ENCODE measurements at regions not wholly inside any gene's neighbourhood (a gene's known extent, or its start where the extent isn't known, plus 50 kb on each side); places are given as distances from the start of the nearest gene placed in this dataset.

DNA sequence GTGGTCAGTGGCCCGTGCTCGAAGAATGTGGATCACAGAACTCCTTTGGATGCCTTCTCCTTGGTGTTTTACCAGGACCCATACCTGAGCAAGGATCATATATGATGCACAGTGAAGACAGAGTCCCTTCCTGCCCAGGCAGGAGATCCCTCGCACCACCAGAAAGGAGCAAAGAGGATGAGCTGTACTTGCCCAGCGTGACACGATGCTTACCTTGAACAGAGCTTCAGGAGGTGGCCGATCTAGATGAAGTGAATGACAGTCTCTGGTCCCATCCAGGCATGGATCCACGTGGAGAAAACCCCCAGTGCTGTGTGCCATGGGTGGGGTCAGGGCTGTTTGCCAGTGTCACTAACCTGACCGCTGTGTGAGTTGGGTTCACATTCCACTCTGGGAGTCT is 455.4 kb downstream of the GADD45G start:
- Histone ChIP-seq H3K36me3 (no peaks in the 10 kb centered on the region), H3K4me1 (no peaks in the 10 kb centered on the region), H3K9me3 (no peaks in the 10 kb centered on the region), H3K27ac (no peak overlapping the region), H3K27me3 (no peaks in the 10 kb centered on the region), H3K4me3 (no peak overlapping the region)
- no peak for TF ChIP-seq CTCF (IDR thresholded peaks at IDR 0.05)
- no peak for TF ChIP-seq EP300 (IDR thresholded peaks at IDR 0.05)
- no peak for TF ChIP-seq POLR2A (IDR thresholded peaks at IDR 0.05)
- ATAC-seq (ENCODE audit: low FRiP score in 2 of 2) (no peak), DNase-seq (no peak)
- WGBS, 2 donors, result 84 to 89% methylated on average over 8 of the region's 8 CpGs

DNA sequence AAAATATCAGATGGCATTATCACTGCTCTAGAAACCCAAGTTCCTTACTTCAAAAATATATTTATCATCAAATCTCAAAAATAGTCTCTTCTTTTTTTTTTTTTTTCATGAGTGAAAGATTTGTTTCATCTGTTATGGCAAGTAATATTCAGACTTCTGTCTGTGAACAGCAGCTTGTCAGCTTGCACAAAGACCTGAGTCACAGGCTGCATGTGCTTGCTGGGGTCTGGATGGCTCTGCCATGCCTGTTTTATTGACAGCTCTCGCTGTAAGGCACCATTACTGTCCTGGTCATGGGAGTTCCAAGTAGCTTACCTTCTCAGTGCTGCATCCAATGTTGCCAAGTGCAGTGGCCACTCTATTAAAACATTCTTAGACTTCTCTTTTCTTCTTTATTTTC is 456.4 kb downstream of the GADD45G start:
- Histone ChIP-seq H3K27me3 (no peaks in the 10 kb centered on the region), H3K4me1 (no peaks in the 10 kb centered on the region), H3K27ac (no peak overlapping the region), H3K36me3 (no peaks in the 10 kb centered on the region), H3K9me3 (no peaks in the 10 kb centered on the region), H3K4me3 (no peak overlapping the region)
- ATAC-seq (ENCODE audit: low FRiP score in 2 of 2), result no peak
- DNase-seq, result no peak
- WGBS, 2 donors, result 71 to 79% methylated on average over 1 of the region's 1 CpG
- TF ChIP-seq POLR2AphosphoS5 (IDR thresholded peaks at IDR 0.05), result no peak
- no peak for TF ChIP-seq POLR2A (IDR thresholded peaks at IDR 0.05)
- no peak for TF ChIP-seq CTCF (IDR thresholded peaks at IDR 0.05)
- no peak for TF ChIP-seq EP300 (IDR thresholded peaks at IDR 0.05)

DNA sequence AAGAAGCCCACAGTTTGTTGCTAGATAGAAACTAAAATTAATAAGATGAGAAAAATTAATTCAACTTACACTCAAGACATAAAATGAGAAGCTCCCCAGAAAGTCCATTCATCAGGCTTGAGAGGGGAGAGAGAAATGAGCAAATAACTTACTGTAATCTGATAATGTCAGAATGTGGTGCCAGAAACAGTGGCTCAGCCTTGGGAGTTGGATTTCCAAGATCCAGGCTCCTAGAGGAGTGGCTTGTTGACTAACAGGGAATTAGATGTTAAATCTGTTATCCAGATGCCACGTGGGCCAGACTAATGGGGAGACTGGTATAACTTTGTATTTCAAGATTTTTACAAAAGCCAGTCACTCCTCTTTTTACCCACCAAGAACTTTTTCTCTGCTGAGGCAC is 458.2 kb downstream of the GADD45G start:
- Histone ChIP-seq H3K27ac (no peak overlapping the region), H3K4me3 (no peak overlapping the region), H3K27me3 (no peaks in the 10 kb centered on the region), H3K4me1 (no peaks in the 10 kb centered on the region), H3K9me3 (no peaks in the 10 kb centered on the region), H3K36me3 (no peaks in the 10 kb centered on the region)
- no peak for TF ChIP-seq EP300 (IDR thresholded peaks at IDR 0.05)
- no peak for TF ChIP-seq POLR2AphosphoS5 (IDR thresholded peaks at IDR 0.05)
- TF ChIP-seq CTCF (IDR thresholded peaks at IDR 0.05), result no peak
- no peak for TF ChIP-seq POLR2A (IDR thresholded peaks at IDR 0.05)
- 67% methylated on average over 1 of the region's 1 CpG for WGBS, 2 donors
- ATAC-seq (ENCODE audit: low FRiP score in 2 of 2), result no peak
- DNase-seq, result no peak

DNA sequence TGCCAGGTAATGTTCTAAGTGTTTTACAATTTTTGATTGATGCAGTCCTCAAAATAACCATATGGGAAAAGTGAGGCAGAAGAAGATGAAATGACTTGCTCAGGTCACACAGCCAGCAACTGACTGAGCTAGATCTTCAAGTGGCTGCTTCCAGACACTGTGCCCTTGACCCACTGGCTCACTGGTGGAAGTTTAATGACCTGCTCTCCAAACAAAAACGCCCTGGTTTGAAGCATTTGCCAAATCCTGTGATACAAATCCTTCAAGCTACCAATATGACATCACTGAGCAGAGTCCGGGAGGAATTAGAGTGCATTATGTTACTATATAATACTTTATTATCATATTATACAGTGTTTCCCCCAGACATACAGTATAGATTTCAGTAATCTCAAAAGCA is 459.4 kb downstream of the GADD45G start:
- no peak for ATAC-seq (ENCODE audit: low FRiP score in 2 of 2)
- Histone ChIP-seq H3K36me3 (no peaks in the 10 kb centered on the region), H3K9me3 (no peaks in the 10 kb centered on the region), H3K4me1 (no peaks in the 10 kb centered on the region), H3K4me3 (no peak overlapping the region), H3K27me3 (no peaks in the 10 kb centered on the region), H3K27ac (no peak overlapping the region)
- TF ChIP-seq EP300 (IDR thresholded peaks at IDR 0.05) (no peak), CTCF (IDR thresholded peaks at IDR 0.05) (no peak), POLR2AphosphoS5 (IDR thresholded peaks at IDR 0.05) (no peak), POLR2A (IDR thresholded peaks at IDR 0.05) (no peak)
- 53 to 60% methylated on average over 2 of the region's 2 CpGs for WGBS, 2 donors
- DNase-seq, result peak in 1 of 2 donors; percentile 43

- TF ChIP-seq CTCF (IDR thresholded peaks at IDR 0.05), result no peak
- no peak for TF ChIP-seq POLR2A (IDR thresholded peaks at IDR 0.05)
- TF ChIP-seq POLR2AphosphoS5 (IDR thresholded peaks at IDR 0.05), result no peak
- no peak for TF ChIP-seq EP300 (IDR thresholded peaks at IDR 0.05)
- H3K27ac ChIP-seq, result no peak overlapping the region
- no peak for ATAC-seq (ENCODE audit: low FRiP score in 2 of 2)
Measured at GRCh38 chr9:90064971-90065370, 460.2 kb downstream of the GADD45G start.

More at GRCh38 chr9:90064971-90065370, 460.2 kb downstream of the GADD45G start:
- DNase-seq, result no peak
- no peaks in the 10 kb centered on the region for H3K36me3 ChIP-seq
- H3K9me3 ChIP-seq, result no peaks in the 10 kb centered on the region
- WGBS, 2 donors, result 84 to 87% methylated on average over 3 of the region's 3 CpGs
- no peak overlapping the region for H3K4me3 ChIP-seq
- no peaks in the 10 kb centered on the region for H3K27me3 ChIP-seq
- no peaks in the 10 kb centered on the region for H3K4me1 ChIP-seq

Measured in upper lobe of left lung (tissue), 6 donors.